SK-N-SH treated with all-trans-retinoic acid at 6 μM for 48 hours (cell line): ENCODE measurements at regions not wholly inside any gene's neighbourhood (a gene's known extent, or its start where the extent isn't known, plus 50 kb on each side); places are given as distances from the start of the nearest gene placed in this dataset.

Experiments
- ATAC-seq: fragments of 200-7000 bp; cut with Tn5 transposase; 3 replicates; pipeline ENCODE4 v1.9.1; 2020; ENCODE audit warnings: mild to moderate bottlenecking, moderate library complexity
- ARNTL ChIP-seq: fragments of 450-650 bp; formaldehyde crosslinking; IDR thresholded peaks from 2 replicates; pipeline ENCODE4 v1.5.0; 2020; ENCODE audit warnings: low read depth, mild to moderate bottlenecking, moderate library complexity, borderline replicate concordance
- BACH2 ChIP-seq: fragments of 250-450 bp; sonication (Bioruptor Pico); IDR thresholded peaks from 2 replicates; pipeline ENCODE4 v1.9.0; 2021; ENCODE audit warnings: mild to moderate bottlenecking, borderline replicate concordance
- CSDC2 ChIP-seq: fragments of 250-450 bp; sonication (Bioruptor Pico); IDR thresholded peaks from 2 replicates; pipeline ENCODE4 v1.5.0; 2020; ENCODE audit warnings: mild to moderate bottlenecking, moderate library complexity
- ESRRG ChIP-seq: fragments of 250-450 bp; sonication (Bioruptor Pico); IDR thresholded peaks from 2 replicates; pipeline ENCODE4 v1.6.1; 2021; ENCODE audit warnings: mild to moderate bottlenecking
- ISL1 ChIP-seq: fragments of 250-450 bp; sonication (Bioruptor Pico); IDR thresholded peaks from 2 replicates; pipeline ENCODE4 v2.1.2; 2022; ENCODE audit warnings: mild to moderate bottlenecking, moderate library complexity
- OSR1 ChIP-seq: fragments of 250-450 bp; sonication (Bioruptor Pico); IDR thresholded peaks from 2 replicates; pipeline ENCODE4 v1.8.0; 2022; ENCODE audit warnings: moderate library complexity, mild to moderate bottlenecking, inconsistent platforms
- PPARA ChIP-seq: fragments of 250-450 bp; sonication (Bioruptor Pico); IDR thresholded peaks from 2 replicates; pipeline ENCODE4 v1.5.0; 2020; ENCODE audit warnings: mild to moderate bottlenecking, borderline replicate concordance
- RARB ChIP-seq: fragments of 250-450 bp; sonication (Bioruptor Pico); IDR thresholded peaks from 2 replicates; pipeline ENCODE4 v1.8.0; 2021; ENCODE audit warnings: mild to moderate bottlenecking, moderate library complexity
- SNAI2 ChIP-seq: fragments of 250-450 bp; sonication (Bioruptor Pico); IDR thresholded peaks from 2 replicates; pipeline ENCODE4 v1.5.0; 2020; ENCODE audit warnings: mild to moderate bottlenecking, moderate library complexity
- TCF4 ChIP-seq: fragments of 250-450 bp; sonication (Bioruptor Pico); IDR thresholded peaks from 2 replicates; pipeline ENCODE4 v1.8.0; 2021; ENCODE audit warnings: mild to moderate bottlenecking, moderate library complexity, borderline replicate concordance
- TOX ChIP-seq: fragments of 250-450 bp; sonication (Bioruptor Pico); IDR thresholded peaks from 2 replicates; pipeline ENCODE4 v1.8.0; 2021; ENCODE audit warnings: mild to moderate bottlenecking, moderate library complexity, borderline replicate concordance
- ZC3H10 ChIP-seq: fragments of 250-450 bp; sonication (Bioruptor Pico); IDR thresholded peaks from 2 replicates; pipeline ENCODE4 v1.5.1; 2021; ENCODE audit warnings: mild to moderate bottlenecking, moderate library complexity
- ZFP3 ChIP-seq: fragments of 250-450 bp; sonication (Bioruptor Pico); IDR thresholded peaks from 2 replicates; pipeline ENCODE4 v1.5.0; 2020; ENCODE audit warnings: mild to moderate bottlenecking, moderate library complexity
- ZFP30 ChIP-seq: fragments of 450-650 bp; formaldehyde crosslinking; IDR thresholded peaks from 2 replicates; pipeline ENCODE4 v1.5.0; 2022; ENCODE audit warnings: mild to moderate bottlenecking, moderate library complexity
- ZNF565 ChIP-seq: fragments of 450-650 bp; formaldehyde crosslinking; conservative IDR thresholded peaks from 2 replicates; pipeline ENCODE4 v1.5.0; 2020; ENCODE audit warnings: low read depth, mild to moderate bottlenecking, moderate library complexity
- ZNF70 ChIP-seq: fragments of 450-650 bp; formaldehyde crosslinking; IDR thresholded peaks from 2 replicates; pipeline ENCODE4 v1.5.0; 2020; ENCODE audit warnings: mild to moderate bottlenecking, moderate library complexity
- TF ChIP-seq, protein P1 (sequence below): fragments of 250-450 bp; sonication (Bioruptor Pico); IDR thresholded peaks from 2 replicates; pipeline ENCODE4 v1.5.1; 2021; ENCODE audit warnings: mild to moderate bottlenecking, moderate library complexity
- TF ChIP-seq, protein P2 (sequence below): fragments of 250-450 bp; sonication (Bioruptor Pico); IDR thresholded peaks from 2 replicates; pipeline ENCODE4 v1.8.0; 2020; ENCODE audit warnings: mild to moderate bottlenecking, moderate library complexity, borderline replicate concordance
- TF ChIP-seq, protein P3 (sequence below): fragments of 250-450 bp; sonication (Bioruptor Pico); IDR thresholded peaks from 2 replicates; pipeline ENCODE4 v1.5.0; 2020; ENCODE audit warnings: mild to moderate bottlenecking, moderate library complexity
- TF ChIP-seq, protein P4 (sequence below): fragments of 250-450 bp; sonication (Bioruptor Pico); IDR thresholded peaks from 2 replicates; pipeline ENCODE4 v1.5.1; 2020; ENCODE audit warnings: low read depth, mild to moderate bottlenecking, moderate library complexity

DNA sequence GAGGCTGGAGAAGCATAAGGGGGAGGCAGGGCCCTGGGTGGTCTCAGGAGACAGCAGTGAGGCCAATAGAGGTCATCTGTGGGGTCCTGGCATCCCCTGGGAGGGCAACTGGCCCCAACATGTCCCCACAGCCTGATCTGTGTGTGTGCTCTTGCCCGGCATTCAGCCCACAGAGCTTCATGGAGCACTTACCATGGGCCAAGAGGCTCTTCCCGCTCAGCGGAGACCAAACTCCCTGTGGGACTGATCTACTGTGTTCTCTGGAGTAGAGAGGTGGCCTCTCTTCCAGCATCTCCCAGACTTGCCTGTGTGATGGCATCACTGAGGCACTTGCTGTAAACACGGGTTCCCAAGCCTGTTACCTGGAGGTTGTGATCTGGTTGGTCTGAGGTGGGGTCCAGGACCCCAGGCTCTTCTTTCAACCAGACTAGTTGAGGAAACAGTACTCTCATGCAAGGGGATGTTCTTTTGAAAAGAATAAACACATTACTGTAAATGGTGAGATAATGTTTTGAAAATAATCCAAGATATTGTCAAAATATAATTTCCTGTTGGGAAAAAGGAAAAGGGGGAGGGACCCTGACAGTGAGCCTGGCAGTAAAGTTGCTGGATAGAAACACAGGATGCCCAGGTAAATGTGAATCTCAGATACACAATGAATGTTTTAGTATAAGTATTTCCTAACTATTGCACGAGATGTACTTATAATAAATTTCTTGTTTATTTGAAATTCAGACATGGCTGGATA, 67.6 kb downstream of the SOWAHC start:
- no peak; the same call in 2 of the 3 replicates for ATAC-seq
- TF ChIP-seq TOX (CRISPR knock-in tag) = no peak
- no peak for TF ChIP-seq ZNF565 (CRISPR knock-in tag)
- no peak for TF ChIP-seq CSDC2 (CRISPR knock-in tag)
- no peak for TF ChIP-seq BACH2 (CRISPR knock-in tag)
- TF ChIP-seq, protein P1, sequence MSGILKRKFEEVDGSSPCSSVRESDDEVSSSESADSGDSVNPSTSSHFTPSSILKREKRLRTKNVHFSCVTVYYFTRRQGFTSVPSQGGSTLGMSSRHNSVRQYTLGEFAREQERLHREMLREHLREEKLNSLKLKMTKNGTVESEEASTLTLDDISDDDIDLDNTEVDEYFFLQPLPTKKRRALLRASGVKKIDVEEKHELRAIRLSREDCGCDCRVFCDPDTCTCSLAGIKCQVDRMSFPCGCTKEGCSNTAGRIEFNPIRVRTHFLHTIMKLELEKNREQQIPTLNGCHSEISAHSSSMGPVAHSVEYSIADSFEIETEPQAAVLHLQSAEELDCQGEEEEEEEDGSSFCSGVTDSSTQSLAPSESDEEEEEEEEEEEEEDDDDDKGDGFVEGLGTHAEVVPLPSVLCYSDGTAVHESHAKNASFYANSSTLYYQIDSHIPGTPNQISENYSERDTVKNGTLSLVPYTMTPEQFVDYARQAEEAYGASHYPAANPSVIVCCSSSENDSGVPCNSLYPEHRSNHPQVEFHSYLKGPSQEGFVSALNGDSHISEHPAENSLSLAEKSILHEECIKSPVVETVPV (CRISPR knock-in tag) = no peak
- TF ChIP-seq ZC3H10 (CRISPR knock-in tag) = no peak
- TF ChIP-seq ZFP3 (CRISPR knock-in tag) = no peak
- TF ChIP-seq, all 23 proteins: peak for 0

DNA sequence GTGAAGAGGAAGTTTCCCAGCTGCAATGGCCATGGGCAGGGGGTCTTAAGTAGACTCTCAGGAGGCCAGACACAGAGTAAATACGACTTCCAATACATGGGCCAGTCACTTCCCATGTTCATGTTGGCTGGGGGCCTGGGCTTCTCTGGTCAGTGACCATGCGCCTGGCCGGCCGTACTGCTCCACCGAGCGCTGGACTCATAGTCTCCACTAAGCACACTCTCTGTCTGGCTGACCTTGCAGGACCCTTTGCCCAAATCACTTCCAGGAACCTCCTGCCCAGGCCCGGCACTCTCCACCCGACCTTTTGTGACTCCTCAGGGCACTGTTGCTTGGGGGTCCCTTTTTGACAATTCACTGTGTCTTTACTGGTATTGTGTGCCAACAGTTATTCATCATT, 69.3 kb downstream of the SOWAHC start:
- no peak for TF ChIP-seq ARNTL (CRISPR knock-in tag)
- TF ChIP-seq ZFP3 (CRISPR knock-in tag) = no peak
- TF ChIP-seq OSR1 = no peak
- TF ChIP-seq, protein P2, sequence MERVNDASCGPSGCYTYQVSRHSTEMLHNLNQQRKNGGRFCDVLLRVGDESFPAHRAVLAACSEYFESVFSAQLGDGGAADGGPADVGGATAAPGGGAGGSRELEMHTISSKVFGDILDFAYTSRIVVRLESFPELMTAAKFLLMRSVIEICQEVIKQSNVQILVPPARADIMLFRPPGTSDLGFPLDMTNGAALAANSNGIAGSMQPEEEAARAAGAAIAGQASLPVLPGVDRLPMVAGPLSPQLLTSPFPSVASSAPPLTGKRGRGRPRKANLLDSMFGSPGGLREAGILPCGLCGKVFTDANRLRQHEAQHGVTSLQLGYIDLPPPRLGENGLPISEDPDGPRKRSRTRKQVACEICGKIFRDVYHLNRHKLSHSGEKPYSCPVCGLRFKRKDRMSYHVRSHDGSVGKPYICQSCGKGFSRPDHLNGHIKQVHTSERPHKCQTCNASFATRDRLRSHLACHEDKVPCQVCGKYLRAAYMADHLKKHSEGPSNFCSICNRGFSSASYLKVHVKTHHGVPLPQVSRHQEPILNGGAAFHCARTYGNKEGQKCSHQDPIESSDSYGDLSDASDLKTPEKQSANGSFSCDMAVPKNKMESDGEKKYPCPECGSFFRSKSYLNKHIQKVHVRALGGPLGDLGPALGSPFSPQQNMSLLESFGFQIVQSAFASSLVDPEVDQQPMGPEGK = no peak
- no peak for ATAC-seq

DNA sequence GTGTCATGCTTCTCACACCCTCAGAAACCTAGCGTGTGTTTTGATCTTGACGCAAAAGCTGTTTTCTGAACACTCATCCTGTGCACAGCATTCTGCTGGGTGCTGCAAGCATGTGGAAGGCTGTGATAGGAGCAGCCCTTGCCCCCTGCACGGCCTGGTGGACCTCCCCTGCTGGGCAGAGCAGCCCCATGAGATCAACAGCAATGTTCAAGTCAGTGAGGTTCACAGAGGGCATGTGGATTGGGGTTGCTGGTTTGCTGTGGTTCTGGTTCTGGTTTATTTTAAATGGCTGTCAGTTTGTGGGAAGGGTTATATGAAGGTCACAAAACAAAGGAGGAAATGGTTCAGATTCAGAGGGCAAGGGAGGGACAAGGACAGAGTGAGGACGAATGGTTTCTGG, 71.3 kb downstream of the SOWAHC start:
- peak; percentile 21; the same call in 1 of the 3 replicates for ATAC-seq

DNA sequence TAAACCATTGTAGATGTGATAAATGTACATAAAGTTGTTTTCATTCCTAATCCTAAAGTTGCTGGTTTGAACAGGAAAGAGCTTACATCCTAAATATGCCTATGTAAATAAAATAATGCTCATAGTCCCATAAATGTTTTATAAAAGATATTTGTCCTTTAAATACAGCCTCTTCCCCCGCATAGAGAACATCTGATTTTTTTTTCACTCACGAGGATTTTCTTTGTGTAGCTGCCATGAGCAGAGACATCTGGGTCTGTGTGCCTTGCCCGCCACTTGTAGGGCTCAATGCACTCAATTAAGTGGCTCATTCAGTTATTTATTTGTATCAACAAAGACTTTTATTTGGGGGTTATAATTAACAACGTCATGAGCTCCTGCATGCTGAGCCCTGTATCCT, 72.8 kb downstream of the SOWAHC start:
- TF ChIP-seq, protein P3, sequence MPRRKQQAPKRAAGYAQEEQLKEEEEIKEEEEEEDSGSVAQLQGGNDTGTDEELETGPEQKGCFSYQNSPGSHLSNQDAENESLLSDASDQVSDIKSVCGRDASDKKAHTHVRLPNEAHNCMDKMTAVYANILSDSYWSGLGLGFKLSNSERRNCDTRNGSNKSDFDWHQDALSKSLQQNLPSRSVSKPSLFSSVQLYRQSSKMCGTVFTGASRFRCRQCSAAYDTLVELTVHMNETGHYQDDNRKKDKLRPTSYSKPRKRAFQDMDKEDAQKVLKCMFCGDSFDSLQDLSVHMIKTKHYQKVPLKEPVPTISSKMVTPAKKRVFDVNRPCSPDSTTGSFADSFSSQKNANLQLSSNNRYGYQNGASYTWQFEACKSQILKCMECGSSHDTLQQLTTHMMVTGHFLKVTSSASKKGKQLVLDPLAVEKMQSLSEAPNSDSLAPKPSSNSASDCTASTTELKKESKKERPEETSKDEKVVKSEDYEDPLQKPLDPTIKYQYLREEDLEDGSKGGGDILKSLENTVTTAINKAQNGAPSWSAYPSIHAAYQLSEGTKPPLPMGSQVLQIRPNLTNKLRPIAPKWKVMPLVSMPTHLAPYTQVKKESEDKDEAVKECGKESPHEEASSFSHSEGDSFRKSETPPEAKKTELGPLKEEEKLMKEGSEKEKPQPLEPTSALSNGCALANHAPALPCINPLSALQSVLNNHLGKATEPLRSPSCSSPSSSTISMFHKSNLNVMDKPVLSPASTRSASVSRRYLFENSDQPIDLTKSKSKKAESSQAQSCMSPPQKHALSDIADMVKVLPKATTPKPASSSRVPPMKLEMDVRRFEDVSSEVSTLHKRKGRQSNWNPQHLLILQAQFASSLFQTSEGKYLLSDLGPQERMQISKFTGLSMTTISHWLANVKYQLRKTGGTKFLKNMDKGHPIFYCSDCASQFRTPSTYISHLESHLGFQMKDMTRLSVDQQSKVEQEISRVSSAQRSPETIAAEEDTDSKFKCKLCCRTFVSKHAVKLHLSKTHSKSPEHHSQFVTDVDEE = no peak
- TF ChIP-seq OSR1 (no peak), PPARA (CRISPR knock-in tag) (no peak), ZNF565 (CRISPR knock-in tag) (no peak), ISL1 (no peak), TOX (CRISPR knock-in tag) (no peak), TCF4 (CRISPR knock-in tag) (no peak), RARB (CRISPR knock-in tag) (no peak), SNAI2 (CRISPR knock-in tag) (no peak), ZFP30 (CRISPR knock-in tag) (no peak), ESRRG (CRISPR knock-in tag) (no peak), ZNF70 (CRISPR knock-in tag) (no peak)
- TF ChIP-seq, protein P1 (CRISPR knock-in tag) = no peak
- TF ChIP-seq, protein P4, sequence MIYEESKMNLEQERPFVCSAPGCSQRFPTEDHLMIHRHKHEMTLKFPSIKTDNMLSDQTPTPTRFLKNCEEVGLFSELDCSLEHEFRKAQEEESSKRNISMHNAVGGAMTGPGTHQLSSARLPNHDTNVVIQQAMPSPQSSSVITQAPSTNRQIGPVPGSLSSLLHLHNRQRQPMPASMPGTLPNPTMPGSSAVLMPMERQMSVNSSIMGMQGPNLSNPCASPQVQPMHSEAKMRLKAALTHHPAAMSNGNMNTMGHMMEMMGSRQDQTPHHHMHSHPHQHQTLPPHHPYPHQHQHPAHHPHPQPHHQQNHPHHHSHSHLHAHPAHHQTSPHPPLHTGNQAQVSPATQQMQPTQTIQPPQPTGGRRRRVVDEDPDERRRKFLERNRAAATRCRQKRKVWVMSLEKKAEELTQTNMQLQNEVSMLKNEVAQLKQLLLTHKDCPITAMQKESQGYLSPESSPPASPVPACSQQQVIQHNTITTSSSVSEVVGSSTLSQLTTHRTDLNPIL (CRISPR knock-in tag) = no peak
- ATAC-seq = no peak

More for the DNA sequence above, 71.3 kb downstream of the SOWAHC start:
- TF ChIP-seq SNAI2 (CRISPR knock-in tag) = no peak
- TF ChIP-seq CSDC2 (CRISPR knock-in tag) = peak; percentile 60; the same call in 1 of the 2 replicates
- TF ChIP-seq, all 23 proteins: peak for 1
